ENCODE measurements at regions not wholly inside any gene's neighbourhood (a gene's known extent, or its start where the extent isn't known, plus 50 kb on each side); places are given as distances from the start of the nearest gene placed in this dataset.

DNA sequence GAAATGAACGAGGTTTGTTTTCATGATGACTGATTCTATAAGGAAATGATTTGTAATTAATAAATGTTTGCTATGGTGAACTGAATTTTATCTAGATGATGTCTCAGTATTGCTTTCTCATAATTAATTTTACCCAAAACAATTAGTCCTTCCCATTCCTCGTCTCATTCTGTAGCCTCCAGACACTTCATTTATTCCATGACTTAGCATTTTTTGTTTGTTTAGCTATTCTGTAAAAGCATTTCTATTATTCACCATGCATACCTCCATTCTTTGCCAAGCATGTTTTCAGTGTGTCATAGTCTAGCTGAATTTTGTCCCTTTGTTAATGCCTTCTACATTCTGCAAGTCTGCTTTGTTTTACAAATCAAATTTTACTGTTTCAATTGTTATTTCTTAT lies 137.4 kb upstream of the RPL10L start:
- DNase-seq (ENCODE audit: low read depth), result peak; percentile 0

GRCh38 chr14:46782281-46782680 lies 130.7 kb upstream of the RPL10L start:
- no peak for DNase-seq (ENCODE audit: low read depth)

- no peak for DNase-seq (ENCODE audit: low read depth)
These were observed 117.7 kb upstream of the RPL10L start for GRCh38 chr14:46769292-46769691.

GRCh38 chr14:46747001-46747652 lies 95.5 kb upstream of the RPL10L start:
- no peak for DNase-seq (ENCODE audit: low read depth)

DNA sequence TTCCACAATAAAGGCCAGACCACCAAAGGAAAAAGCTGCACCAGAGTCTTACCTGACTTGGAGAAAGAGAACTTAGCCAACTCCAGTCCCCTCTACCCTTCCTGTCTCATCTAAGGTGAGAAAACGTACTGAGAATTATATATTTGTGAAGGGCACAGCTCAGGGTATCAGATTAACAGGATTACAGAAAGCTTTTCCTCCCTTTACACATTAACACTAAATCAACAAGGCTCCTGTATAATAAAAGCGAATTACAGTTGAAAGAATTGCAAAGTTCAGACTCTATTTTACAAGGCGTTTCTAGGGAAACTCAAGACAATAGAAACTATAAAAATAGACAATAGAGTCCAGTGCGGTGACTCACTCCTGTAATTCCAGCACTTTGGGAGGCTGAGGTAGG lies 82.7 kb upstream of the RPL10L start:
- DNase-seq (ENCODE audit: low read depth), result no peak

DNA sequence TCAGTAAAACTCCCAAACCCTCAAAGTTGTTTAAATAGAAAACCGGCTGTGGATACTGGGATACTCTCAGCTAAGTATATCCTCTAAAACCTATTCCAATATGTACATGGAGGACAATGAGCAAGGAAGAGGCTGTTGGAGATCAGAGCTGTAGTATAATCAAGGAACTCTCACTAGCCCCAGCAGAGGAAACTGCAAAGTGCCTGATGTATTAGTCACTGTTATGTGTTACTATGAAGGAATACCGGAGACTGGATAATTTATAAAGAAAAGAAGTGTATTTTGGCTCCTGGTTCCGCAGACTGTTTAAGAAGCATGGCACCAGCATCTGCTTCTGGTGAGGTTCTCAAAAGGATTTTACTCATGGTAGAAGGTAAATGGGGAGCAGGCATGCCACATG lies 65.6 kb upstream of the RPL10L start:
- peak; percentile 10 for DNase-seq (ENCODE audit: low read depth)
